ENCODE measurements at regions not wholly inside any gene's neighbourhood (a gene's known extent, or its start where the extent isn't known, plus 50 kb on each side); places are given as distances from the start of the nearest gene placed in this dataset.

DNA sequence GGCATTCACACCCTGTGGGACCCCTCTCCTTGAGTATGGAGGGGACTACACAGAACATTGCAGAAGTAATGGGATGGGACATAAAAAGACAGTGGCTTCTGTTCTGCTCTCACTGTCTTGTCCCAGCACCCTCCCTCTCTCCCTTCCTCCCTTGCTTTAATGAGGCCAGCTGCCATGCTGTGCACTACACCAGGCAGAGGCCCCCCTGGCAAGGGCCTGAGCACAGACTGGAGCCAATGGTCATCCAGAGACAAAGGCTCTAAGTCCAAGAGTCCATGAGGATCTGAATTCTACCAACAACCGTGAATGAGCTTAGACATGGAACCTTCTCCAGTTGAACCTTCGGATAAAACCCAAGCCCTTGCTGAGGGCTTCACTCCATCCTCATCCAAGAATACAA is 263.0 kb downstream of the NDUFA10 start:
- no peak for TF ChIP-seq GATA3 (IDR thresholded peaks at IDR 0.05; ENCODE audit: low read depth, low read length)
- no peak for TF ChIP-seq GATA2 (IDR thresholded peaks at IDR 0.05; ENCODE audit: low read depth, low read length)

All from SH-SY5Y (cell line).